ENCODE measurements at regions not wholly inside any gene's neighbourhood (a gene's known extent, or its start where the extent isn't known, plus 50 kb on each side); places are given as distances from the start of the nearest gene placed in this dataset.

- no peak overlapping the region for H3K27ac ChIP-seq
- H3K36me3 ChIP-seq = no peaks in the 10 kb centered on the region
- no peaks in the 10 kb centered on the region for H3K4me1 ChIP-seq
- H3K9me3 ChIP-seq = no peaks in the 10 kb centered on the region
- no peak overlapping the region for H3K4me3 ChIP-seq
- intact Hi-C loops (cut with DNase I) = no loop called here
- DNase-seq (ENCODE audit: extremely low spot score in 2 of 2) = no peak
- TF ChIP-seq POLR2A (IDR thresholded peaks at IDR 0.05) (no peak), POLR2AphosphoS5 (IDR thresholded peaks at IDR 0.05; ENCODE audit: insufficient read depth in 1 of 2, low read depth in 1 of 2) (no peak), CTCF (IDR thresholded peaks at IDR 0.05) (no peak)
- no peaks in the 10 kb centered on the region for H3K27me3 ChIP-seq
Measured at GRCh38 chr6:3545156-3545555, 88.3 kb upstream of the SLC22A23 start.

GRCh38 chr6:3542032-3542640 is 85.3 kb upstream of the SLC22A23 start:
- no peaks in the 10 kb centered on the region for H3K27me3 ChIP-seq
- H3K9me3 ChIP-seq = no peaks in the 10 kb centered on the region
- intact Hi-C loops (cut with DNase I) = no loop called here
- no peak overlapping the region for H3K4me3 ChIP-seq
- TF ChIP-seq CTCF (IDR thresholded peaks at IDR 0.05) = no peak
- no peak for TF ChIP-seq POLR2AphosphoS5 (IDR thresholded peaks at IDR 0.05; ENCODE audit: insufficient read depth in 1 of 2, low read depth in 1 of 2)
- TF ChIP-seq POLR2A (IDR thresholded peaks at IDR 0.05) = no peak
- no peak overlapping the region for H3K27ac ChIP-seq
- H3K36me3 ChIP-seq = no peaks in the 10 kb centered on the region
- no peaks in the 10 kb centered on the region for H3K4me1 ChIP-seq
- DNase-seq (ENCODE audit: extremely low spot score in 2 of 2) = peak in 1 of 2 donors; percentile 61

- Histone ChIP-seq H3K27me3 (no peaks in the 10 kb centered on the region), H3K4me1 (no peaks in the 10 kb centered on the region), H3K4me3 (no peak overlapping the region), H3K36me3 (no peaks in the 10 kb centered on the region), H3K27ac (no peak overlapping the region), H3K9me3 (no peaks in the 10 kb centered on the region)
- no peak for TF ChIP-seq CTCF (IDR thresholded peaks at IDR 0.05)
- TF ChIP-seq POLR2AphosphoS5 (IDR thresholded peaks at IDR 0.05; ENCODE audit: insufficient read depth in 1 of 2, low read depth in 1 of 2) = no peak
- no peak for TF ChIP-seq POLR2A (IDR thresholded peaks at IDR 0.05)
- intact Hi-C loops (cut with DNase I) = no loop called here
- peak in 1 of 2 donors; percentile 43 for DNase-seq (ENCODE audit: extremely low spot score in 2 of 2)
Measured at GRCh38 chr6:3541006-3541585, 84.2 kb upstream of the SLC22A23 start.

GRCh38 chr6:3540253-3540820 is 83.5 kb upstream of the SLC22A23 start:
- peak in 1 of 2 donors; percentile 95 for DNase-seq (ENCODE audit: extremely low spot score in 2 of 2)
- no peaks in the 10 kb centered on the region for H3K36me3 ChIP-seq
- H3K4me1 ChIP-seq = no peaks in the 10 kb centered on the region
- intact Hi-C loops (cut with DNase I) = no loop called here
- no peak overlapping the region for H3K4me3 ChIP-seq
- no peak for TF ChIP-seq POLR2A (IDR thresholded peaks at IDR 0.05)
- TF ChIP-seq CTCF (IDR thresholded peaks at IDR 0.05) = no peak
- TF ChIP-seq POLR2AphosphoS5 (IDR thresholded peaks at IDR 0.05; ENCODE audit: insufficient read depth in 1 of 2, low read depth in 1 of 2) = no peak
- no peaks in the 10 kb centered on the region for H3K27me3 ChIP-seq
- no peak overlapping the region for H3K27ac ChIP-seq
- H3K9me3 ChIP-seq = no peaks in the 10 kb centered on the region

- no peaks in the 10 kb centered on the region for H3K9me3 ChIP-seq
- TF ChIP-seq POLR2AphosphoS5 (IDR thresholded peaks at IDR 0.05; ENCODE audit: insufficient read depth in 1 of 2, low read depth in 1 of 2) (no peak), CTCF (IDR thresholded peaks at IDR 0.05) (no peak), POLR2A (IDR thresholded peaks at IDR 0.05) (no peak)
- intact Hi-C loops (cut with DNase I) = no loop called here
- H3K4me3 ChIP-seq = no peak overlapping the region
- DNase-seq (ENCODE audit: extremely low spot score in 2 of 2) = no peak
- no peak overlapping the region for H3K27ac ChIP-seq
- H3K4me1 ChIP-seq = no peaks in the 10 kb centered on the region
- no peaks in the 10 kb centered on the region for H3K36me3 ChIP-seq
- H3K27me3 ChIP-seq = no peaks in the 10 kb centered on the region
Measured at GRCh38 chr6:3538536-3538935, 81.7 kb upstream of the SLC22A23 start.
